Glutamatergic neuron (in vitro differentiated cells): ENCODE measurements at regions not wholly inside any gene's neighbourhood (a gene's known extent, or its start where the extent isn't known, plus 50 kb on each side); places are given as distances from the start of the nearest gene placed in this dataset.

Experiments
- DNase-seq: peaks from one replicate; pipeline ENCODE4 v3.0.0; 2022
- H3K27ac Mint-ChIP-seq: one replicate; pipeline ENCODE4 v1.8.0; 2020; ENCODE audit warnings: mild to moderate bottlenecking, mixed read lengths, inconsistent platforms; ENCODE audit not compliant: unreplicated experiment
- H3K27me3 Mint-ChIP-seq: one replicate; pipeline ENCODE4 v1.8.0; 2020; ENCODE audit warnings: mild to moderate bottlenecking, moderate library complexity, mixed read lengths, inconsistent platforms; ENCODE audit not compliant: unreplicated experiment
- H3K36me3 Mint-ChIP-seq: one replicate; pipeline ENCODE4 v1.8.0; 2020; ENCODE audit warnings: mild to moderate bottlenecking, mixed read lengths, inconsistent platforms; ENCODE audit not compliant: unreplicated experiment
- H3K4me1 Mint-ChIP-seq: one replicate; pipeline ENCODE4 v1.8.0; 2020; ENCODE audit warnings: mild to moderate bottlenecking, low read depth, mixed read lengths, inconsistent platforms; ENCODE audit not compliant: unreplicated experiment
- H3K4me3 Mint-ChIP-seq: one replicate; pipeline ENCODE4 v1.8.0; 2020; ENCODE audit warnings: mild to moderate bottlenecking, mixed read lengths, inconsistent platforms; ENCODE audit not compliant: unreplicated experiment
- H3K9me3 Mint-ChIP-seq: one replicate; pipeline ENCODE4 v1.8.0; 2020; ENCODE audit warnings: mild to moderate bottlenecking, moderate library complexity, mixed read lengths, inconsistent platforms; ENCODE audit not compliant: unreplicated experiment
- CTCF ChIP-seq: fragments of 200-600 bp; sonication (generic); IDR thresholded peaks from one replicate; pipeline ENCODE4 v1.5.0; 2021; ENCODE audit not compliant: partially characterized antibody, unreplicated experiment

GRCh38 chr11:109302591-109303334 is 119.2 kb upstream of the C11orf87 start:
- Mint-ChIP-seq H3K27ac (no peak overlapping the region), H3K4me3 (no peak overlapping the region), H3K4me1 (peaks cover 17% of the 10 kb centered on the region), H3K36me3 (no peaks in the 10 kb centered on the region), H3K27me3 (peaks cover 2% of the 10 kb centered on the region), H3K9me3 (peaks cover 2% of the 10 kb centered on the region)
- TF ChIP-seq CTCF, result no peak
- no peak for DNase-seq

- no peak for TF ChIP-seq CTCF
- no peak for DNase-seq
- Mint-ChIP-seq H3K4me3 (no peak overlapping the region), H3K27ac (no peak overlapping the region), H3K9me3 (peaks cover 2% of the 10 kb centered on the region), H3K36me3 (no peaks in the 10 kb centered on the region), H3K27me3 (peaks cover 2% of the 10 kb centered on the region), H3K4me1 (peaks cover 17% of the 10 kb centered on the region)
These were observed 118.6 kb upstream of the C11orf87 start for GRCh38 chr11:109303342-109303741.

- peaks cover 2% of the 10 kb centered on the region for H3K27me3 Mint-ChIP-seq
- peaks cover 2% of the 10 kb centered on the region for H3K9me3 Mint-ChIP-seq
- no peak for DNase-seq
- TF ChIP-seq CTCF, result no peak
- peaks cover 13% of the 10 kb centered on the region for H3K4me1 Mint-ChIP-seq
- no peak overlapping the region for H3K4me3 Mint-ChIP-seq
- H3K27ac Mint-ChIP-seq, result no peak overlapping the region
- no peaks in the 10 kb centered on the region for H3K36me3 Mint-ChIP-seq
These were observed 117.8 kb upstream of the C11orf87 start for GRCh38 chr11:109304159-109304558.

- Mint-ChIP-seq H3K4me3 (no peak overlapping the region), H3K9me3 (peaks cover 2% of the 10 kb centered on the region), H3K36me3 (no peaks in the 10 kb centered on the region), H3K27ac (no peak overlapping the region), H3K27me3 (peaks cover 2% of the 10 kb centered on the region), H3K4me1 (peaks cover 7% of the 10 kb centered on the region)
- no peak for DNase-seq
- no peak for TF ChIP-seq CTCF
These were observed 117.0 kb upstream of the C11orf87 start for GRCh38 chr11:109305009-109305408.

GRCh38 chr11:109306322-109306721 is 115.7 kb upstream of the C11orf87 start:
- Mint-ChIP-seq H3K4me1 (no peaks in the 10 kb centered on the region), H3K27ac (no peak overlapping the region), H3K4me3 (no peak overlapping the region), H3K36me3 (no peaks in the 10 kb centered on the region), H3K27me3 (no peaks in the 10 kb centered on the region), H3K9me3 (no peaks in the 10 kb centered on the region)
- no peak for TF ChIP-seq CTCF
- DNase-seq, result no peak
